H1 (cell line): ENCODE measurements at regions not wholly inside any gene's neighbourhood (a gene's known extent, or its start where the extent isn't known, plus 50 kb on each side); places are given as distances from the start of the nearest gene placed in this dataset.

Experiments
- CTCF ChIA-PET: fragments of 300-600 bp; sonication (Branson Sonifier 250); formaldehyde crosslinking; loops from one replicate; lab custom pipeline; 2021; ENCODE audit not compliant: partially characterized antibody; lab: Charles Lee
- POLR2A ChIA-PET: fragments of 300-600 bp; sonication (Branson Sonifier 250); formaldehyde crosslinking; loops from one replicate; lab custom pipeline; 2021; ENCODE audit warnings: inconsistent platforms; ENCODE audit not compliant: partially characterized antibody; lab: Charles Lee
- DNase-seq, 2 experiments: peaks; one replicate each; pipeline versions ENCODE4 v3.0.0 to v3.0.0-alpha.2; 2010 to 2022; ENCODE audit warnings: low spot score in 2 of 2, low read depth in 1 of 2, mixed read lengths in 1 of 2
- FAIRE-seq: peaks from 2 replicates; lab custom pipeline; 2011; peaks lifted over from hg19 to GRCh38; lab: Jason Lieb, UNC
- H2AFZ ChIP-seq: 2 replicates; pipeline ENCODE4 v1.8.1; 2012; ENCODE audit warnings: low read length, inconsistent platforms
- H2AK5ac ChIP-seq: 2 replicates; pipeline ENCODE4 v1.6.1; 2013; ENCODE audit warnings: low read depth, low read length
- H2BK120ac ChIP-seq: replicated peaks from 2 replicates; pipeline ENCODE3; 2013; ENCODE audit warnings: low read depth, low read length, inconsistent platforms
- H2BK12ac ChIP-seq: 2 replicates; pipeline ENCODE4 v1.6.1; 2013; ENCODE audit warnings: low read depth, low read length
- H2BK15ac ChIP-seq: 2 replicates; pipeline ENCODE4 v1.6.1; 2013; ENCODE audit warnings: low read length
- H2BK20ac ChIP-seq: 2 replicates; pipeline ENCODE4 v1.6.1; 2013; ENCODE audit warnings: low read length
- H2BK5ac ChIP-seq: 2 replicates; pipeline ENCODE4 v1.6.1; 2013; ENCODE audit warnings: low read depth, low read length
- H3K14ac ChIP-seq: 2 replicates; pipeline ENCODE4 v1.6.1; 2013; ENCODE audit warnings: inconsistent platforms; ENCODE audit not compliant: insufficient read length
- H3K18ac ChIP-seq: 2 replicates; pipeline ENCODE4 v1.6.1; 2013; ENCODE audit warnings: low read length; ENCODE audit errors: extremely low read depth
- H3K23ac ChIP-seq: 2 replicates; pipeline ENCODE4 v1.6.1; 2013; ENCODE audit warnings: inconsistent platforms; ENCODE audit not compliant: insufficient read length
- H3K23me2 ChIP-seq: 2 replicates; pipeline ENCODE4 v1.6.1; 2013; ENCODE audit warnings: low read depth, low read length
- H3K27ac ChIP-seq: 2 replicates; pipeline ENCODE4 v1.6.1; 2011; ENCODE audit warnings: low read depth, low read length, inconsistent platforms
- H3K27me3 ChIP-seq, 4 experiments: replicated peaks in 1 of 4; 1 replicate in 1 of 4; 2 replicates in 3 of 4; pipeline versions ENCODE4 v1.6.1 to v1.8.1; 2011 to 2013; ENCODE audit warnings: low read length in 3 of 4, mild to moderate bottlenecking in 3 of 4, inconsistent platforms in 2 of 4, mixed read lengths in 2 of 4, moderate library complexity in 1 of 4; ENCODE audit not compliant: control insufficient read depth in 3 of 4, insufficient read depth in 3 of 4; ENCODE audit errors: extremely low read depth in 1 of 4
- H3K36me3 ChIP-seq, 4 experiments: 2 replicates each; pipeline versions ENCODE4 v1.6.1 to v1.8.1; 2011 to 2013; ENCODE audit warnings: mild to moderate bottlenecking in 4 of 4, low read length in 3 of 4, moderate library complexity in 2 of 4, control low read depth in 1 of 4, inconsistent platforms in 1 of 4; ENCODE audit not compliant: insufficient read depth in 4 of 4, control insufficient read depth in 2 of 4
- H3K4ac ChIP-seq: replicated peaks from 2 replicates; pipeline ENCODE3; 2013; ENCODE audit warnings: low read length, low read depth, mixed read lengths, inconsistent platforms; ENCODE audit not compliant: insufficient read length
- H3K4me1 ChIP-seq, 4 experiments: replicated peaks in 1 of 4; 1 replicate in 1 of 4; 2 replicates in 3 of 4; pipeline versions ENCODE4 v1.6.1 to v1.8.1; 2011 to 2013; ENCODE audit warnings: low read length in 3 of 4, inconsistent platforms in 2 of 4, mixed read lengths in 1 of 4; ENCODE audit not compliant: insufficient read depth in 4 of 4, control insufficient read depth in 3 of 4
- H3K4me2 ChIP-seq, 2 experiments: 2 replicates each; pipeline versions ENCODE4 v1.6.1 to v1.8.1; 2011 to 2013; ENCODE audit warnings: low read depth in 2 of 2, low read length in 2 of 2, control low read depth in 1 of 2, inconsistent platforms in 1 of 2, mild to moderate bottlenecking in 1 of 2; ENCODE audit not compliant: insufficient read depth in 1 of 2
- H3K4me3 ChIP-seq, 4 experiments: fragments of 200-600, 300-600 bp in 1 of 4; sonication (generic), shearing (Covaris generic), sonication (Bioruptor Twin) in 1 of 4; 2 replicates each; pipeline versions ENCODE4 v1.5.1 to v1.8.1; 2011 to 2016; ENCODE audit warnings: low read length in 4 of 4, low read depth in 3 of 4, control low read depth in 2 of 4, inconsistent platforms in 2 of 4, mild to moderate bottlenecking in 2 of 4, mixed read lengths in 1 of 4, moderate library complexity in 1 of 4; ENCODE audit not compliant: insufficient read depth in 2 of 4; ENCODE audit errors: extremely low read depth in 1 of 4
- H3K56ac ChIP-seq: replicated peaks from 2 replicates; pipeline ENCODE3; 2013; ENCODE audit warnings: low read depth, mild to moderate bottlenecking, mixed read lengths, low read length, inconsistent platforms; ENCODE audit not compliant: insufficient read length
- H3K79me1 ChIP-seq: 2 replicates; pipeline ENCODE4 v1.6.1; 2013; ENCODE audit warnings: low read depth, low read length, control low read depth
- H3K79me2 ChIP-seq, 2 experiments: 2 replicates each; pipeline versions ENCODE4 v1.6.1 to v1.8.1; 2012 to 2013; ENCODE audit warnings: low read length in 2 of 2, mild to moderate bottlenecking in 2 of 2, inconsistent platforms in 1 of 2; ENCODE audit not compliant: insufficient read depth in 2 of 2, control insufficient read depth in 1 of 2
- H3K9ac ChIP-seq, 4 experiments: replicated peaks in 1 of 4; 1 replicate in 1 of 4; 2 replicates in 3 of 4; pipeline versions ENCODE4 v1.6.1 to v1.8.1; 2011 to 2013; ENCODE audit warnings: low read depth in 3 of 4, low read length in 3 of 4, control low read depth in 2 of 4, mild to moderate bottlenecking in 2 of 4, moderate library complexity in 2 of 4, inconsistent platforms in 1 of 4; ENCODE audit errors: extremely low read depth in 1 of 4
- H3K9me3 ChIP-seq, 2 experiments: 2 replicates each; pipeline versions ENCODE4 v1.6.1 to v1.8.1; 2012 to 2013; ENCODE audit warnings: mild to moderate bottlenecking in 2 of 2, moderate library complexity in 2 of 2, control low read depth in 1 of 2, inconsistent platforms in 1 of 2, low read depth in 1 of 2, low read length in 1 of 2, mixed read lengths in 1 of 2; ENCODE audit not compliant: insufficient read depth in 2 of 2
- H4K20me1 ChIP-seq, 2 experiments: replicated peaks in 1 of 2; 2 replicates each; pipeline versions ENCODE3 to v1.8.1; 2011 to 2013; ENCODE audit warnings: inconsistent platforms in 2 of 2, low read length in 2 of 2, mild to moderate bottlenecking in 1 of 2; ENCODE audit not compliant: insufficient read depth in 2 of 2, control insufficient read depth in 1 of 2
- H4K5ac ChIP-seq: 2 replicates; pipeline ENCODE4 v1.6.1; 2013; ENCODE audit warnings: low read length, low read depth, mixed read lengths, inconsistent platforms; ENCODE audit not compliant: insufficient read length
- H4K8ac ChIP-seq: 2 replicates; pipeline ENCODE4 v1.8.0; 2013; ENCODE audit warnings: mild to moderate bottlenecking, moderate library complexity, low read length, inconsistent platforms; ENCODE audit not compliant: insufficient read depth; ENCODE audit errors: extremely low read depth
- H4K91ac ChIP-seq: replicated peaks from 2 replicates; pipeline ENCODE3; 2013; ENCODE audit warnings: low read length, mixed read lengths, inconsistent platforms; ENCODE audit not compliant: insufficient read length
- CTCF ChIP-seq, 3 experiments: IDR thresholded peaks; 1 replicate in 2 of 3; 2 replicates in 1 of 3; pipeline versions ENCODE4 v1.5.1 to v1.6.1; 2011; ENCODE audit warnings: low read length in 3 of 3, mild to moderate bottlenecking in 3 of 3, inconsistent platforms in 2 of 3, low read depth in 1 of 3, moderate library complexity in 1 of 3; ENCODE audit not compliant: insufficient read depth in 1 of 3; ENCODE audit errors: control extremely low read depth in 1 of 3
- KDM5A ChIP-seq: fragments of 200-600 bp; IDR thresholded peaks from 2 replicates; pipeline ENCODE4 v1.7.1; 2012; ENCODE audit warnings: mild to moderate bottlenecking, low read length, inconsistent platforms, mixed read lengths
- RAD21 ChIP-seq, 2 experiments: IDR thresholded peaks in 1 of 2; conservative IDR thresholded peaks in 1 of 2; 2 replicates each; pipeline ENCODE4 v1.6.1; 2011; ENCODE audit warnings: low read depth in 2 of 2, low read length in 2 of 2, improper control_type of control experiment in 1 of 2, inconsistent platforms in 1 of 2, mild to moderate bottlenecking in 1 of 2, moderate library complexity in 1 of 2
- WGBS, 2 experiments: shearing (Covaris generic) in 1 of 2; methylation state at CpG; one replicate each; pipeline versions ENCODE4 v1.1.6 to v1.1.7; 2013 to 2015; ENCODE audit warnings: low lambda C conversion rate in 2 of 2, mixed read lengths in 2 of 2, inconsistent platforms in 1 of 2, low coverage in 1 of 2, missing lambda C conversion rate in 1 of 2; ENCODE audit not compliant: insufficient replicate concordance in 2 of 2, insufficient coverage in 1 of 2, insufficient read length in 1 of 2; ENCODE audit errors: extremely low coverage in 1 of 2, missing lambda C conversion rate in 1 of 2; 5-methylcytosine and 5-hydroxymethylcytosine counted together

- CTCF ChIA-PET: interaction anchor here (0.7 to 2.5 kb wide), 6 partner anchors 20 to 766 kb away, joined by 3 to 24 read pairs (median 4); no protein-coding TSS in a partner anchor
- TF ChIP-seq RAD21 (IDR thresholded peaks at IDR 0.05 in 1 of 2, conservative IDR thresholded peaks at IDR 0.05 in 1 of 2; ENCODE audit: low read depth in 2 of 2, low read length in 2 of 2): peak; percentile 35 to 44; a peak in 2 of 4 replicates
- no peak for TF ChIP-seq KDM5A
- TF ChIP-seq CTCF (IDR thresholded peaks at IDR 0.05; ENCODE audit: control extremely low read depth in 1 of 3, insufficient read depth in 1 of 3, low read depth in 1 of 3, low read length in 3 of 3): peak in 1 of 3 experiments; percentile 8; a peak in 1 of 4 replicates
These were observed 312.0 kb upstream of the CA10 start for GRCh38 chr17:52470553-52470952.

More at GRCh38 chr17:52470553-52470952, 312.0 kb upstream of the CA10 start:
- Histone ChIP-seq H3K9me3 (peaks cover 4 to 6% of the 10 kb centered on the region in 2 experiments; a peak in 2 of 4 replicates), H3K23me2 (no peaks in the 10 kb centered on the region), H3K4me2 (no peak overlapping the region), H4K5ac (no peak overlapping the region), H3K23ac (no peak overlapping the region), H3K4me3 (no peak overlapping the region), H3K56ac (no peak overlapping the region), H4K91ac (no peak overlapping the region), H2BK5ac (no peak overlapping the region), H3K14ac (no peak overlapping the region), H4K20me1 (no peaks in the 10 kb centered on the region), H2AK5ac (no peak overlapping the region), H3K79me2 (no peaks in the 10 kb centered on the region), H3K4me1 (no peaks in the 10 kb centered on the region), H2BK120ac (no peak overlapping the region), H3K9ac (no peak overlapping the region), H2BK15ac (no peak overlapping the region), H2BK20ac (no peak overlapping the region), H2AFZ (no peak overlapping the region), H2BK12ac (no peak overlapping the region), H3K18ac (no peak overlapping the region), H3K36me3 (no peaks in the 10 kb centered on the region), H3K79me1 (no peaks in the 10 kb centered on the region), H3K27ac (no peak overlapping the region), H4K8ac (no peak overlapping the region), H3K27me3 (no peaks in the 10 kb centered on the region), H3K4ac (no peak overlapping the region)
- 94% methylated on average over 2 of the region's 2 CpGs; no CpG with 5 or more reads in 1 of the 2 experiments for WGBS, 2 experiments
- no peak for DNase-seq
- POLR2A ChIA-PET: no interaction called here
- no peak for FAIRE-seq
